VCaP (cell line): ENCODE measurements at regions not wholly inside any gene's neighbourhood (a gene's known extent, or its start where the extent isn't known, plus 50 kb on each side); places are given as distances from the start of the nearest gene placed in this dataset.

Experiments used
- H3K27ac ChIP-seq: fragments of 450-650 bp; 2 replicates; pipeline ENCODE4 v1.5.1; 2017
- CTCF ChIP-seq: fragments of 450-650 bp; conservative IDR thresholded peaks from 2 replicates; pipeline ENCODE4 v1.5.1; 2017; ENCODE audit warnings: mild to moderate bottlenecking, moderate library complexity

- no peak overlapping the region for H3K27ac ChIP-seq
- TF ChIP-seq CTCF = no peak
Measured at GRCh38 chr3:194738254-194739093, 52.8 kb downstream of the FAM43A start.

- no peak for TF ChIP-seq CTCF
- H3K27ac ChIP-seq = no peak overlapping the region
Measured at GRCh38 chr3:194739498-194740284, 54.0 kb downstream of the FAM43A start.

GRCh38 chr3:194740859-194741491, 55.3 kb downstream of the FAM43A start:
- H3K27ac ChIP-seq = no peak overlapping the region
- TF ChIP-seq CTCF = no peak

GRCh38 chr3:194741916-194742315, 56.2 kb downstream of the FAM43A start:
- no peak overlapping the region for H3K27ac ChIP-seq
- no peak for TF ChIP-seq CTCF

GRCh38 chr3:194744826-194745225, 59.1 kb downstream of the FAM43A start:
- no peak for TF ChIP-seq CTCF
- no peak overlapping the region for H3K27ac ChIP-seq

GRCh38 chr3:194745422-194746184, 59.9 kb downstream of the FAM43A start:
- no peak for TF ChIP-seq CTCF
- H3K27ac ChIP-seq = no peak overlapping the region

GRCh38 chr3:194748225-194748624, 62.5 kb downstream of the FAM43A start:
- no peak for TF ChIP-seq CTCF
- H3K27ac ChIP-seq = no peak overlapping the region
